HUES64 (cell line): ENCODE measurements at regions not wholly inside any gene's neighbourhood (a gene's known extent, or its start where the extent isn't known, plus 50 kb on each side); places are given as distances from the start of the nearest gene placed in this dataset.
"Not testable (repeated sequence)": the region's sequence is repeated elsewhere in the genome, so short reads cannot be mapped to it uniquely, and the experiment has no call there.

Experiments used
- H3K27ac ChIP-seq: 2 replicates; pipeline ENCODE4 v1.7.0; 2013; ENCODE audit warnings: low read depth, low read length, inconsistent platforms
- H3K27me3 ChIP-seq: 2 replicates; pipeline ENCODE4 v1.6.1; 2013; ENCODE audit warnings: mild to moderate bottlenecking, low read length; ENCODE audit not compliant: insufficient read depth
- H3K36me3 ChIP-seq: 2 replicates; pipeline ENCODE4 v1.6.1; 2013; ENCODE audit warnings: mild to moderate bottlenecking, low read length; ENCODE audit not compliant: insufficient read depth
- H3K4me1 ChIP-seq: 2 replicates; pipeline ENCODE4 v1.6.1; 2013; ENCODE audit warnings: mild to moderate bottlenecking, low read length, moderate library complexity; ENCODE audit not compliant: insufficient read depth
- H3K4me3 ChIP-seq: 2 replicates; pipeline ENCODE4 v1.5.1; 2013; ENCODE audit warnings: mild to moderate bottlenecking, low read length, moderate library complexity
- H3K9ac ChIP-seq: 2 replicates; pipeline ENCODE4 v1.6.1; 2013; ENCODE audit warnings: mild to moderate bottlenecking, low read depth, low read length
- H3K9me3 ChIP-seq: 2 replicates; pipeline ENCODE4 v1.6.1; 2013; ENCODE audit warnings: low read depth, low read length; ENCODE audit not compliant: insufficient read depth
- WGBS: fragments of 150-250, 120-280 bp; methylation state at CpG from one replicate; pipeline ENCODE4 v1.1.7; 2013; ENCODE audit warnings: missing lambda C conversion rate; 5-methylcytosine and 5-hydroxymethylcytosine counted together

DNA sequence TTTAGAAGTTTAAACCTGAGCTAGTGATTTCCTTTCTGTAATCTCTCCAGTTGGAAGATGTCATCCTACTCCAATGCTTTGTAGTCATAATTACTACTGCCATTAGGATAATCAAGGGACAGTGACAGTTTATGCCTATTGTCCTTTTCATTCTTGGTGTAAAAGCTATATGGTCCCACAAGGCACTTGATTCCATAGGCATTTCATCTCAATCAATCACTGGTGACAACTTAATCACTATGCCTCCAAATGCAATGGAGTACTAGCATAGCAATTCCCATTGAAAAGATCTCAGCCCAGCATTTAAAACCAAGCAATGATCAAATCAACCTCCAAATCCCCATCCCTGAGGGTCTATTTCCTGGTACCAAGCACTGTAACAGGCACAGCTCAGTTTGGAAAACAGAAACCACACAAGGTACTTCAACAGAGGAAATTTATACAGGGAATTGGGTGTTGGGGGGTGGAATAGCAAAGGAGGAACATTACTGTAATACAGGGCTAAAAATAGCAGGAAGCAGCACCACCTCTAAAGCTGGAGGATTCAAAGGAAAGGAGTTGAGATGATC lies 51.0 kb downstream of the FHIP2A start:
- H3K4me1 ChIP-seq: no peaks in the 10 kb centered on the region
- H3K27ac ChIP-seq: no peak overlapping the region
- no peak overlapping the region for H3K4me3 ChIP-seq
- H3K9me3 ChIP-seq: no peaks in the 10 kb centered on the region
- no peaks in the 10 kb centered on the region for H3K36me3 ChIP-seq
- no peak overlapping the region for H3K9ac ChIP-seq
- H3K27me3 ChIP-seq: no peaks in the 10 kb centered on the region

DNA sequence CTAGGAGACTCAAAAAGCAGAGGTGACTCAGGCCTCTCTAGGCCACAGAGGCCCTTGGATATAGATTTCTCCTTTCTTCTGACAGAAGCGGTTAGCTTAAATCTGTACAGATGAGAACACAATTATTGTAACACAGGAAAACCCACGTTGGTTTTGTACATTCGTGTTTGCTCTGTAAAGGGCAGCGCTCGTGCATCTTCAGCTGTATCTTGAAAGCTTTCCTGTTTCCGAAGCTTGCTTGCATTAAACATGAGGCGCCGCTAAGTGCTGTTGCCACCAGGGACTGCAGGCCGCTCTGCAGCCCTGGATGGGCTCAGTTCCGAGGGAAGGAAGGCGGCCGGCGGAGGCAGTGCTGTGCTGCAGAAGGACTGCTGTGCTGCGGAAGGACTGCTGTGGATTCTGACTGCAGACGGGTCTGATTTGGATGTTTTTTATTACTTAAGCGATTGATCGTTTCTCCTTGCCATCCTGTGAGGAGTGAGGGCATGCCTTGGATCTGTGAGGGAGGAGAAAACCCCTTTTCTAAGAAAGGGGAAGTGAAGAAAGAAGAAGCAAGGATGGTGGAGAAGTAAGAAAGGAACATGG lies 53.3 kb downstream of the FHIP2A start:
- 30% methylated on average over 17 of the region's 17 CpGs for WGBS
- H3K9ac ChIP-seq: no peak overlapping the region
- H3K27me3 ChIP-seq: no peaks in the 10 kb centered on the region
- H3K4me1 ChIP-seq: peaks cover 5% of the 10 kb centered on the region; the same call in 1 of the 2 replicates
- no peaks in the 10 kb centered on the region for H3K9me3 ChIP-seq
- H3K4me3 ChIP-seq: no peak overlapping the region
- H3K36me3 ChIP-seq: no peaks in the 10 kb centered on the region
- no peak overlapping the region for H3K27ac ChIP-seq

DNA sequence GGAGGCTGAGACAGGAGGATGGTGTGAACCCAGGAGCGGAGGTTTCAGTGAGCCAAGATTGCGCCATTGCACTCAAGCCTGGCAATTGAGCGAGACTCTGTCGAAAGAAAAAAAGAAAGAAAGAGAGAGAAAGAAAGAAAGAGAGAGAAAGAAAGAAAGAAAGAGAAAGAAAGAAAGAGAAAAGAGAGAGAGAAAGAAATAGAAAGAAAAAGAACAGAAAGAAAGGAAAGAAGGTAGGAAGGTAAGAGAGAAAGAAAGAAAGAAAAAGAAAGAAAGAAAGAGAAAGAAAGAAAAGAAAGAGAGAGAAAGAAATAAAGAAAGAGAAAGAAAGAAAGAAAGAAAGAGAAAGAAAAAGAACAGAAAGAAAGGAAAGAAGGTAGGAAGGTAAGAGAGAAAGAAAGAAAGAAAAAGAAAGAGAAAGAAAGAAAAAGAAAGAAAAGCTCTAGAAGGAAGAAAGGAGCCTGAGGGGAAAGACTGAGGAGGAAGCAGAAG lies 54.1 kb downstream of the FHIP2A start:
- H3K36me3 ChIP-seq, H3K4me1 ChIP-seq, H3K27me3 ChIP-seq, H3K27ac ChIP-seq, H3K9ac ChIP-seq, H3K4me3 ChIP-seq, H3K9me3 ChIP-seq: not testable (repeated sequence)
- WGBS: 96% methylated on average over 4 of the region's 4 CpGs

DNA sequence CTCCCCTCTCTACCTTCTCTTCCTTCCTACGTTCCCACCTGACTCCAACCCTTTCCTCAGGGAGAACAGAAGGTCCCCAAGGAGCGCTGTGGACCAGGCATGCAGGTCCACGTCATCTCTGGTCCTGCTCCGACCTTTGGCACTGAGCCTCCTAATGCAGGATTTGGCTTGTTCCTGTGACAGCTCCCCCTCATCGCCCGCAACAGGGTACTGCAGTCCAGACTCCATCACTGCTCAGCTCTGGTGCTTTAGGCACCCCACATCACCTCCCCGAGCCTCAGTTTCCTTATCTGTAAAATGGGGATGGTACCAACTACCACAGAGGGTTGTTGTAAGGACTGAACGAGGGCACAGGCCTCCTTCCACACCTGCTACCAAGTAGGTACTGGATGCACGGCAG lies 54.6 kb downstream of the FHIP2A start:
- Histone ChIP-seq H3K9ac (no peak overlapping the region), H3K9me3 (no peaks in the 10 kb centered on the region), H3K27ac (no peak overlapping the region), H3K4me3 (no peak overlapping the region), H3K36me3 (no peaks in the 10 kb centered on the region), H3K4me1 (peaks cover 14% of the 10 kb centered on the region), H3K27me3 (no peaks in the 10 kb centered on the region)
- WGBS: 88% methylated on average over 9 of the region's 9 CpGs

- Histone ChIP-seq H3K4me3 (no peak overlapping the region), H3K36me3 (no peaks in the 10 kb centered on the region), H3K4me1 (peaks cover 19% of the 10 kb centered on the region), H3K9me3 (no peaks in the 10 kb centered on the region), H3K9ac (no peak overlapping the region), H3K27ac (no peak overlapping the region), H3K27me3 (no peaks in the 10 kb centered on the region)
- 39% methylated on average over 20 of the region's 20 CpGs for WGBS
Observed at GRCh38 chr10:114876602-114877300, 55.2 kb downstream of the FHIP2A start.

- H3K27ac ChIP-seq: no peak overlapping the region
- peaks cover 24% of the 10 kb centered on the region for H3K4me1 ChIP-seq
- H3K36me3 ChIP-seq: no peaks in the 10 kb centered on the region
- H3K4me3 ChIP-seq: no peak overlapping the region
- 63% methylated on average over 6 of the region's 6 CpGs for WGBS
- no peaks in the 10 kb centered on the region for H3K27me3 ChIP-seq
- H3K9me3 ChIP-seq: no peaks in the 10 kb centered on the region
- no peak overlapping the region for H3K9ac ChIP-seq
Observed at GRCh38 chr10:114877301-114877644, 55.7 kb downstream of the FHIP2A start.

DNA sequence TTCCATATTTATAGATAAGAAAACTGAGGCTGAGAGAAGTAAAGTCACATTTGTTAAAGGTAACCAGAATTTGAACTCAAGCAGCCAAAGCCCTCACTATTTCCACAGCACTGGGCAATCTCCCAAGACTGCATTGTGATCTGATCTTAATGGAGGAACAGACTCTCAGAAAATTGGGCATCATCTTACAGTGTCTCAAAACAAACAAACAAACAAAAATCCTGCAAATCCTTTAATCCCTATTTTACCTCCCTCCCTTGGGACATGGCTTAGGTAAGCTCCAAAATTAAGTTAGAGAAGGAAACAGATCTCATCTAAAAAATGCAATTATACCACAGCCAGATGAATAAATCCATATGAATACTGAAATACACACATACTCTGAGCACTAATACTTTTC lies 57.5 kb downstream of the FHIP2A start:
- Histone ChIP-seq H3K27ac (no peak overlapping the region), H3K4me3 (no peak overlapping the region), H3K9me3 (no peaks in the 10 kb centered on the region), H3K9ac (no peak overlapping the region), H3K4me1 (peaks cover 26% of the 10 kb centered on the region), H3K27me3 (no peaks in the 10 kb centered on the region), H3K36me3 (no peaks in the 10 kb centered on the region)

GRCh38 chr10:114879541-114880158 lies 58.1 kb downstream of the FHIP2A start:
- Histone ChIP-seq H3K4me1 (peaks cover 26% of the 10 kb centered on the region), H3K27ac (0 out of 2 replicates have a peak overlapping the region, but pooled peaks have one; percentile 3), H3K36me3 (no peaks in the 10 kb centered on the region), H3K9me3 (no peaks in the 10 kb centered on the region), H3K4me3 (no peak overlapping the region), H3K27me3 (no peaks in the 10 kb centered on the region), H3K9ac (no peak overlapping the region)
- WGBS: 52% methylated on average over 13 of the region's 13 CpGs

GRCh38 chr10:114881417-114881816 lies 56.6 kb upstream of the TRUB1 start:
- Histone ChIP-seq H3K36me3 (no peaks in the 10 kb centered on the region), H3K4me3 (no peak overlapping the region), H3K27ac (peak overlapping the region; percentile 75; the same call in 1 of the 2 replicates), H3K9me3 (no peaks in the 10 kb centered on the region), H3K27me3 (no peaks in the 10 kb centered on the region), H3K4me1 (peaks cover 26% of the 10 kb centered on the region), H3K9ac (no peak overlapping the region)
- 34% methylated on average over 3 of the region's 3 CpGs for WGBS

- no peaks in the 10 kb centered on the region for H3K9me3 ChIP-seq
- H3K9ac ChIP-seq: no peak overlapping the region
- H3K27ac ChIP-seq: no peak overlapping the region; the same call in 1 of the 2 replicates
- H3K27me3 ChIP-seq: no peaks in the 10 kb centered on the region
- WGBS: 72% methylated on average over 12 of the region's 12 CpGs
- peaks cover 26% of the 10 kb centered on the region for H3K4me1 ChIP-seq
- no peaks in the 10 kb centered on the region for H3K36me3 ChIP-seq
- no peak overlapping the region for H3K4me3 ChIP-seq
Observed at GRCh38 chr10:114881901-114882300, 56.1 kb upstream of the TRUB1 start.

GRCh38 chr10:114885443-114885842 lies 52.6 kb upstream of the TRUB1 start:
- Histone ChIP-seq H3K9me3 (no peaks in the 10 kb centered on the region), H3K27me3 (no peaks in the 10 kb centered on the region), H3K4me1 (peaks cover 19% of the 10 kb centered on the region), H3K9ac (no peak overlapping the region), H3K36me3 (no peaks in the 10 kb centered on the region), H3K27ac (no peak overlapping the region), H3K4me3 (no peak overlapping the region)
- 100% methylated on average over 2 of the region's 2 CpGs for WGBS
